ENCODE measurements at regions not wholly inside any gene's neighbourhood (a gene's known extent, or its start where the extent isn't known, plus 50 kb on each side); places are given as distances from the start of the nearest gene placed in this dataset.

- H3K4me2 ChIP-seq (ENCODE audit: low read length), result no peak overlapping the region
- H3K9me2 ChIP-seq (replicated peaks; ENCODE audit: control insufficient read depth, low read length), result no peaks in the 10 kb centered on the region
- H3F3A ChIP-seq (ENCODE audit: control insufficient read depth, insufficient read depth), result no peaks in the 10 kb centered on the region
- no peaks in the 10 kb centered on the region for H4K20me1 ChIP-seq (ENCODE audit: control insufficient read depth, insufficient read depth, low read depth, low read length)
- H3K4me1 ChIP-seq (ENCODE audit: control insufficient read depth, low read length), result no peaks in the 10 kb centered on the region
- H3K36me3 ChIP-seq (ENCODE audit: control insufficient read depth, low read length), result no peaks in the 10 kb centered on the region
- TF ChIP-seq CTCF (IDR thresholded peaks at IDR 0.05; ENCODE audit: low read depth, low read length, poor library complexity, severe bottlenecking) (no peak), EZH2phosphoT487 (IDR thresholded peaks at IDR 0.05; ENCODE audit: borderline replicate concordance, low read length) (no peak)
- H3K27me3 ChIP-seq (ENCODE audit: control insufficient read depth, low read length), result no peaks in the 10 kb centered on the region
- no peaks in the 10 kb centered on the region for H3K79me2 ChIP-seq (ENCODE audit: control insufficient read depth, low read length)
- H3K27ac ChIP-seq (ENCODE audit: low read depth, low read length), result no peak overlapping the region
- no peaks in the 10 kb centered on the region for H3K9me3 ChIP-seq (ENCODE audit: control insufficient read depth, insufficient read depth, low read length)
- H3K4me3 ChIP-seq (ENCODE audit: low read length), result no peak overlapping the region
Observed at GRCh38 chr13:59441596-59442280, 722.0 kb downstream of the DIAPH3 start.

- no peaks in the 10 kb centered on the region for H4K20me1 ChIP-seq (ENCODE audit: control insufficient read depth, insufficient read depth, low read depth, low read length)
- no peaks in the 10 kb centered on the region for H3K9me3 ChIP-seq (ENCODE audit: control insufficient read depth, insufficient read depth, low read length)
- no peak overlapping the region for H3K27ac ChIP-seq (ENCODE audit: low read depth, low read length)
- no peak overlapping the region for H3K4me3 ChIP-seq (ENCODE audit: low read length)
- no peaks in the 10 kb centered on the region for H3K27me3 ChIP-seq (ENCODE audit: control insufficient read depth, low read length)
- no peak for TF ChIP-seq EZH2phosphoT487 (IDR thresholded peaks at IDR 0.05; ENCODE audit: borderline replicate concordance, low read length)
- no peak for TF ChIP-seq CTCF (IDR thresholded peaks at IDR 0.05; ENCODE audit: low read depth, low read length, poor library complexity, severe bottlenecking)
- no peaks in the 10 kb centered on the region for H3F3A ChIP-seq (ENCODE audit: control insufficient read depth, insufficient read depth)
- H3K36me3 ChIP-seq (ENCODE audit: control insufficient read depth, low read length), result no peaks in the 10 kb centered on the region
- no peaks in the 10 kb centered on the region for H3K9me2 ChIP-seq (replicated peaks; ENCODE audit: control insufficient read depth, low read length)
- H3K4me2 ChIP-seq (ENCODE audit: low read length), result no peak overlapping the region
- H3K79me2 ChIP-seq (ENCODE audit: control insufficient read depth, low read length), result no peaks in the 10 kb centered on the region
- H3K4me1 ChIP-seq (ENCODE audit: control insufficient read depth, low read length), result no peaks in the 10 kb centered on the region
Observed at GRCh38 chr13:59442461-59442860, 721.3 kb downstream of the DIAPH3 start.

GRCh38 chr13:59442944-59443486 is 720.7 kb downstream of the DIAPH3 start:
- Histone ChIP-seq H3K36me3 (ENCODE audit: control insufficient read depth, low read length) (no peaks in the 10 kb centered on the region), H3K79me2 (ENCODE audit: control insufficient read depth, low read length) (no peaks in the 10 kb centered on the region), H3K4me3 (ENCODE audit: low read length) (no peak overlapping the region), H3K9me2 (replicated peaks; ENCODE audit: control insufficient read depth, low read length) (no peaks in the 10 kb centered on the region), H3K27me3 (ENCODE audit: control insufficient read depth, low read length) (no peaks in the 10 kb centered on the region), H3K4me1 (ENCODE audit: control insufficient read depth, low read length) (no peaks in the 10 kb centered on the region), H3F3A (ENCODE audit: control insufficient read depth, insufficient read depth) (no peaks in the 10 kb centered on the region), H3K27ac (ENCODE audit: low read depth, low read length) (no peak overlapping the region), H4K20me1 (ENCODE audit: control insufficient read depth, insufficient read depth, low read depth, low read length) (no peaks in the 10 kb centered on the region), H3K4me2 (ENCODE audit: low read length) (no peak overlapping the region), H3K9me3 (ENCODE audit: control insufficient read depth, insufficient read depth, low read length) (no peaks in the 10 kb centered on the region)
- no peak for TF ChIP-seq EZH2phosphoT487 (IDR thresholded peaks at IDR 0.05; ENCODE audit: borderline replicate concordance, low read length)
- TF ChIP-seq CTCF (IDR thresholded peaks at IDR 0.05; ENCODE audit: low read depth, low read length, poor library complexity, severe bottlenecking), result no peak

Data from DOHH2 (cell line).